ENCODE measurements at regions not wholly inside any gene's neighbourhood (a gene's known extent, or its start where the extent isn't known, plus 50 kb on each side); places are given as distances from the start of the nearest gene placed in this dataset.
"Not testable (repeated sequence)": the region's sequence is repeated elsewhere in the genome, so short reads cannot be mapped to it uniquely, and the experiment has no call there.

DNA sequence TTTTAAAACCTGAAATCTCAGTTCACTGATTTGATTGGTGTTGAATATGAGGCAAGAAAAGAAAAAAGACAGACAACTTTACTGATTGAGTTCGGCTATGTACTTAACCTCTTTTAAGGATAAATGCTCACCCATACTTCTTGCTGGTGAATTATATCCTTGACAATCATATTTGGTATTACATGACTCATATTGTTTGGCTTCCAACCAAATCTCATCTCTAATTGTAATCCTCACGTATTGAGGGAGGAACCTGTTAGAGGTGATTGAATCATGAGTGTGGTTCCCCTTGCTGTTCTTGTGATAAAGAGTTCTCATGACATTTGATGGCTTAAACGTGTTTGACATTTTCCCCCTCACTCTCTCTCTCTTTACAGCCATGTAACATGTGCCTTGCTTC is 255.6 kb upstream of the IZUMO3 start:
- intact Hi-C loops (cut with DNase I), result no loop called here
- WGBS, 4 donors, result 43 to 59% (median 51%) methylated on average over 3 of the region's 3 CpGs
- TF ChIP-seq POLR2A (IDR thresholded peaks at IDR 0.05), result no peak
- TF ChIP-seq, protein P1, sequence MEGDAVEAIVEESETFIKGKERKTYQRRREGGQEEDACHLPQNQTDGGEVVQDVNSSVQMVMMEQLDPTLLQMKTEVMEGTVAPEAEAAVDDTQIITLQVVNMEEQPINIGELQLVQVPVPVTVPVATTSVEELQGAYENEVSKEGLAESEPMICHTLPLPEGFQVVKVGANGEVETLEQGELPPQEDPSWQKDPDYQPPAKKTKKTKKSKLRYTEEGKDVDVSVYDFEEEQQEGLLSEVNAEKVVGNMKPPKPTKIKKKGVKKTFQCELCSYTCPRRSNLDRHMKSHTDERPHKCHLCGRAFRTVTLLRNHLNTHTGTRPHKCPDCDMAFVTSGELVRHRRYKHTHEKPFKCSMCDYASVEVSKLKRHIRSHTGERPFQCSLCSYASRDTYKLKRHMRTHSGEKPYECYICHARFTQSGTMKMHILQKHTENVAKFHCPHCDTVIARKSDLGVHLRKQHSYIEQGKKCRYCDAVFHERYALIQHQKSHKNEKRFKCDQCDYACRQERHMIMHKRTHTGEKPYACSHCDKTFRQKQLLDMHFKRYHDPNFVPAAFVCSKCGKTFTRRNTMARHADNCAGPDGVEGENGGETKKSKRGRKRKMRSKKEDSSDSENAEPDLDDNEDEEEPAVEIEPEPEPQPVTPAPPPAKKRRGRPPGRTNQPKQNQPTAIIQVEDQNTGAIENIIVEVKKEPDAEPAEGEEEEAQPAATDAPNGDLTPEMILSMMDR (IDR thresholded peaks at IDR 0.05), result no peak

DNA sequence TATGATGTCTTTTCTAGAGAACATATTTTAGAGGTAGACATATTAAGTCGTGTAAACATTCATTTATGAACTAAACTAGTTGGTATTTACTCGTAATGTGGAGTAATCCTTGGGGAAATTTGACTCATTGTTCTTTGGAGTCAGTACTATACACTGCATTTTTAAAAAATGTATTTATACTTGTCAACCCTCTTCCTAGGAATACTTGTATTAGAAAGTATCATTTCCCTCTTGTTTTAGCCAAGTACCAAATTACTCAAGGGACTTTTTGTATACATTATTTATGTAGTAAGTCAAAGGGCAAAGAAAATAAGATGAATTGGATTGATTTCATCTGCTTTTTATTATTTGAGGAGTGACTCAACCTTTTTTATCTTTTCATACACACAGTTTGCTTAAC is 248.1 kb upstream of the IZUMO3 start:
- Histone ChIP-seq H3K36me3 (replicated peaks in 1 of 2) (no peaks in the 10 kb centered on the region), H3K27ac (no peak overlapping the region), H3K27me3 (no peaks in the 10 kb centered on the region), H3K4me1 (replicated peaks in 1 of 2) (no peaks in the 10 kb centered on the region), H3K9me3 (replicated peaks in 1 of 3) (no peaks in the 10 kb centered on the region), H3K4me3 (no peak overlapping the region)
- 35 to 58% (median 42%) methylated on average over 2 of the region's 2 CpGs for WGBS, 4 donors
- intact Hi-C loops (cut with DNase I), result no loop called here
- no peak for DNase-seq
- TF ChIP-seq, protein P1 (IDR thresholded peaks at IDR 0.05), result no peak
- no peak for TF ChIP-seq POLR2A (IDR thresholded peaks at IDR 0.05)

More for the DNA sequence above, 255.6 kb upstream of the IZUMO3 start:
- DNase-seq, result no peak
- H3K36me3 ChIP-seq (replicated peaks in 1 of 2), result no peaks in the 10 kb centered on the region
- no peaks in the 10 kb centered on the region for H3K27me3 ChIP-seq
- no peak overlapping the region for H3K27ac ChIP-seq
- no peaks in the 10 kb centered on the region for H3K9me3 ChIP-seq (replicated peaks in 1 of 3)
- H3K4me1 ChIP-seq (replicated peaks in 1 of 2), result no peaks in the 10 kb centered on the region
- H3K4me3 ChIP-seq, result no peak overlapping the region

DNA sequence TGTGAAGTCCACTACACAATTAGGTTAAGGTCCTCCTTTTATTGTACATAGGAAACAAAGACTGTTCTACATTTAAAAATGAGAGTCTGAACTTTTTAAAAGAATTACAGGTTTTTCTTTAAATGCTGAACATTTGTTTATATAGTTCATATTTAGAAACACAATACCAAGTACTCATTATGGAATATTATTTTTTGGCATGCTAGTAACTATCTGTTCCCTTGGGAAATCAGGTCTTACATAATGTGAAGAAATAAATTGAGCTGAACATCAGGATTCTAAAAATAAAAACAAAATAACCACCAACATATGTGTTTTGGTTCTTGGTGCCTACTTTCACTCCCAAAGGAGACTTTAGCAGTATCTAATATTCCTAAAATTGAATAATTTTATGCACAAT is 230.5 kb upstream of the IZUMO3 start:
- no peak for DNase-seq
- H3K4me1 ChIP-seq (replicated peaks in 1 of 2), result no peaks in the 10 kb centered on the region
- intact Hi-C loops (cut with DNase I), result no loop called here
- no peak overlapping the region for H3K4me3 ChIP-seq
- TF ChIP-seq POLR2A (IDR thresholded peaks at IDR 0.05), result no peak
- TF ChIP-seq, protein P1 (IDR thresholded peaks at IDR 0.05), result no peak
- no peaks in the 10 kb centered on the region for H3K27me3 ChIP-seq
- no peaks in the 10 kb centered on the region for H3K36me3 ChIP-seq (replicated peaks in 1 of 2)
- no peaks in the 10 kb centered on the region for H3K9me3 ChIP-seq (replicated peaks in 1 of 3)
- H3K27ac ChIP-seq, result no peak overlapping the region

DNA sequence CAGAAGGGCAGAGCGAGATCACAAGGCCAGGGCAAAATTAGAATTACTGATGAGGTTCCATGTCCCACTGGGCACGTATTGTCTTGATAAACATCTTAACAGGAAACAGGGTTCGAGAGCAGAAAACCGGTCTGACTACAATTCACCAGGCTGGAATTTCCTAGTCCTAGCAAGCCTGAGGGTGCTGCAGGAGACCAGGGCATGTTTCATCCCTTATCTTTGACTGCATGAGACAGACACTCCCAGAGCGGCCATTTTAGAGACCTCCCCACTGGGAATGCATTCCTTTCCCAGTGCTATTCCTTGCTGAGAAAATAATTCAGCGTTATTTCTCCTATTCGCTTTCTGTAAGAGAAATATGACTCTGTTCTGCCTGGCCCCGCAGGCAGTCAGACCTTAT is 228.5 kb upstream of the IZUMO3 start:
- DNase-seq; H3K27ac ChIP-seq; H3K9me3 ChIP-seq (replicated peaks in 1 of 3); H3K36me3 ChIP-seq (replicated peaks in 1 of 2); H3K27me3 ChIP-seq; intact Hi-C loops (cut with DNase I); H3K4me1 ChIP-seq (replicated peaks in 1 of 2); H3K4me3 ChIP-seq: not testable (repeated sequence)
- WGBS, 4 donors, result 81 to 87% (median 83%) methylated on average over 8 of the region's 8 CpGs

- 73 to 83% (median 77%) methylated on average over 1 of the region's 1 CpG for WGBS, 4 donors
- no peaks in the 10 kb centered on the region for H3K36me3 ChIP-seq (replicated peaks in 1 of 2)
- H3K4me3 ChIP-seq, result no peak overlapping the region
- TF ChIP-seq, protein P1 (IDR thresholded peaks at IDR 0.05), result no peak
- TF ChIP-seq POLR2A (IDR thresholded peaks at IDR 0.05), result no peak
- intact Hi-C loops (cut with DNase I), result no loop called here
- no peak overlapping the region for H3K27ac ChIP-seq
- no peaks in the 10 kb centered on the region for H3K27me3 ChIP-seq
- H3K9me3 ChIP-seq (replicated peaks in 1 of 3), result no peaks in the 10 kb centered on the region
- DNase-seq, result no peak
- H3K4me1 ChIP-seq (replicated peaks in 1 of 2), result no peaks in the 10 kb centered on the region
Observed at GRCh38 chr9:24766081-24766480, 220.4 kb upstream of the IZUMO3 start.
